ENCODE measurements at regions not wholly inside any gene's neighbourhood (a gene's known extent, or its start where the extent isn't known, plus 50 kb on each side); places are given as distances from the start of the nearest gene placed in this dataset.

DNA sequence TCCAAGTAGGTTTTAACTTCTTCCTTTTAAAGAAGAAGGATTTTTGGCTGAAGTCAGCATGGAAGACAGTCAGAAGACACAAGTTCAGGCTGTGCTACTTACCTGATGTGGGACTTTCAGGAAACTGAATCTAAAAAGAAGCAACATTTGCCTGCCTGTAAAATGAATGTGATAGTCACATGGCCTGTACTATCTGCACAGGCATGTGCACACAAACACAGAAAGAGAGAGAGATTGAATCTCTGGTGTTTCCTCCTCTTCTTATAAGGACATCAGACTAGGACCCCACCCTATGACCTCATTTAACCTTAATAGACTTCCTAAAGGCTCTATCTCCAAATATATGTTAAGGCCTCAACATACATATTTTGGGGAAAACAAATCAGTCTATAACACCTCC is 542.9 kb downstream of the PLPP3 start:
- Histone ChIP-seq H3K36me3 (replicated peaks in 1 of 2; ENCODE audit: control insufficient read depth in 1 of 2, insufficient read depth in 2 of 2, low read length in 2 of 2) (no peaks in the 10 kb centered on the region), H2AFZ (ENCODE audit: insufficient read depth, low read depth, low read length, poor library complexity, severe bottlenecking) (no peak overlapping the region), H3K9me3 (replicated peaks in 1 of 2; ENCODE audit: control insufficient read depth in 1 of 2, insufficient read depth in 1 of 2, low read length in 2 of 2) (no peaks in the 10 kb centered on the region), H4K20me1 (ENCODE audit: insufficient read depth, low read length) (no peaks in the 10 kb centered on the region), H3K9ac (ENCODE audit: insufficient read depth, low read length, poor library complexity, severe bottlenecking) (no peak overlapping the region), H3K4me3 (replicated peaks in 1 of 3; ENCODE audit: low read depth in 2 of 3, low read length in 3 of 3) (no peak overlapping the region), H3K79me2 (ENCODE audit: insufficient read depth, low read length) (no peaks in the 10 kb centered on the region), H3K4me1 (ENCODE audit: control insufficient read depth in 1 of 2, insufficient read depth in 2 of 2, low read length in 2 of 2) (no peaks in the 10 kb centered on the region), H3K4me2 (replicated peaks; ENCODE audit: extremely low read depth, low read length, poor library complexity, severe bottlenecking) (no peak overlapping the region), H3K27ac (ENCODE audit: low read depth in 1 of 2, low read length in 2 of 2) (no peak overlapping the region), H3K27me3 (ENCODE audit: control insufficient read depth in 2 of 2, insufficient read depth in 2 of 2, low read length in 2 of 2) (no peaks in the 10 kb centered on the region)
- Mint-ChIP-seq H3K27ac (no peak overlapping the region), H3K36me3 (no peaks in the 10 kb centered on the region), H3K4me3 (no peak overlapping the region), H3K9me3 (peaks cover 0 to 9% (median 4%) of the 10 kb centered on the region in 7 donors), H3K27me3 (ENCODE audit: low read depth in 3 of 3) (peaks cover 0 to 4% (median 2%) of the 10 kb centered on the region in 3 donors), H3K4me1 (no peaks in the 10 kb centered on the region)
- TF ChIP-seq, protein P1, sequence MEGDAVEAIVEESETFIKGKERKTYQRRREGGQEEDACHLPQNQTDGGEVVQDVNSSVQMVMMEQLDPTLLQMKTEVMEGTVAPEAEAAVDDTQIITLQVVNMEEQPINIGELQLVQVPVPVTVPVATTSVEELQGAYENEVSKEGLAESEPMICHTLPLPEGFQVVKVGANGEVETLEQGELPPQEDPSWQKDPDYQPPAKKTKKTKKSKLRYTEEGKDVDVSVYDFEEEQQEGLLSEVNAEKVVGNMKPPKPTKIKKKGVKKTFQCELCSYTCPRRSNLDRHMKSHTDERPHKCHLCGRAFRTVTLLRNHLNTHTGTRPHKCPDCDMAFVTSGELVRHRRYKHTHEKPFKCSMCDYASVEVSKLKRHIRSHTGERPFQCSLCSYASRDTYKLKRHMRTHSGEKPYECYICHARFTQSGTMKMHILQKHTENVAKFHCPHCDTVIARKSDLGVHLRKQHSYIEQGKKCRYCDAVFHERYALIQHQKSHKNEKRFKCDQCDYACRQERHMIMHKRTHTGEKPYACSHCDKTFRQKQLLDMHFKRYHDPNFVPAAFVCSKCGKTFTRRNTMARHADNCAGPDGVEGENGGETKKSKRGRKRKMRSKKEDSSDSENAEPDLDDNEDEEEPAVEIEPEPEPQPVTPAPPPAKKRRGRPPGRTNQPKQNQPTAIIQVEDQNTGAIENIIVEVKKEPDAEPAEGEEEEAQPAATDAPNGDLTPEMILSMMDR (IDR thresholded peaks at IDR 0.05) = no peak
- no peak for DNase-seq
- intact Hi-C loops (cut with micrococcal nuclease) = no loop called here

DNA sequence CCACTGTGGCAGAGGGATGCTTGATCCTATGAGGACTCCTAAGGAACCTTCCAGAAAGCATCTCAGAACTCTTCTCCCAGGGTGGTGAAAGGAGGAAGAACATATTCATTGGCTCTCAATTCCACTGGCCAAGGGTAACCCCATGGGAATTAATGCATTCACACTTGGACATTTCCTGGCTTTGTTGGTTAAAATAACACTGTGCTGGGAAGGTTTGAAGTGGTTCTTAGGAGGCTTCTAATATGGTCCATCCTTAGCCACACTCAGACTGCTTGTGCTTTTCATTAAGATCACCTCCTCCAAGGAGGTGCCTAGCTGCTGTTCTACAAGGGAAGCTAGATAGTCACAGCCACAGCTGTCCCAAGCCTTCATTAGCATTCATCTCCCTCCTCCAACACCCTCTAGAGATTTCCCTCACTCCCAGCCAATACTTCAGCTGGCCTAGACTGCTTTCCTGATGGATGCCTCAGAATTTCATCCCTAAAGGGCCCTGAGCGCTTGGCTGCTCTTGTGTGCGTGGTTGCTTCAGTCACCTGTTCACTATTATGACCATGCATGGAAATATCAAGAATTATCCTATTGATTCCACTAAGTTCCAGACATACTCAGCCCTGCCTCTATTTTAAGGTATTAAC is 544.4 kb downstream of the PLPP3 start:
- H3K27me3 Mint-ChIP-seq (ENCODE audit: low read depth in 3 of 3) = peaks cover 0 to 4% (median 2%) of the 10 kb centered on the region in 3 donors
- Histone ChIP-seq H3K4me1 (ENCODE audit: control insufficient read depth in 1 of 2, insufficient read depth in 2 of 2, low read length in 2 of 2) (no peaks in the 10 kb centered on the region), H3K4me3 (replicated peaks in 1 of 3; ENCODE audit: low read depth in 2 of 3, low read length in 3 of 3) (no peak overlapping the region), H2AFZ (ENCODE audit: insufficient read depth, low read depth, low read length, poor library complexity, severe bottlenecking) (no peak overlapping the region), H4K20me1 (ENCODE audit: insufficient read depth, low read length) (no peaks in the 10 kb centered on the region), H3K4me2 (replicated peaks; ENCODE audit: extremely low read depth, low read length, poor library complexity, severe bottlenecking) (no peak overlapping the region), H3K9ac (ENCODE audit: insufficient read depth, low read length, poor library complexity, severe bottlenecking) (no peak overlapping the region), H3K36me3 (replicated peaks in 1 of 2; ENCODE audit: control insufficient read depth in 1 of 2, insufficient read depth in 2 of 2, low read length in 2 of 2) (no peaks in the 10 kb centered on the region), H3K27ac (ENCODE audit: low read depth in 1 of 2, low read length in 2 of 2) (no peak overlapping the region), H3K27me3 (ENCODE audit: control insufficient read depth in 2 of 2, insufficient read depth in 2 of 2, low read length in 2 of 2) (no peaks in the 10 kb centered on the region), H3K9me3 (replicated peaks in 1 of 2; ENCODE audit: control insufficient read depth in 1 of 2, insufficient read depth in 1 of 2, low read length in 2 of 2) (no peaks in the 10 kb centered on the region), H3K79me2 (ENCODE audit: insufficient read depth, low read length) (no peaks in the 10 kb centered on the region)
- DNase-seq = no peak
- no peaks in the 10 kb centered on the region for H3K36me3 Mint-ChIP-seq
- TF ChIP-seq, protein P1 (IDR thresholded peaks at IDR 0.05) = no peak
- intact Hi-C loops (cut with micrococcal nuclease) = no loop called here
- H3K27ac Mint-ChIP-seq = no peak overlapping the region
- WGBS (ENCODE audit: insufficient coverage) = 96% methylated on average over 2 of the region's 2 CpGs
- H3K4me1 Mint-ChIP-seq = no peaks in the 10 kb centered on the region
- no peak overlapping the region for H3K4me3 Mint-ChIP-seq
- H3K9me3 Mint-ChIP-seq = peaks cover 0 to 6% (median 4%) of the 10 kb centered on the region in 7 donors

Data from CD14-positive monocyte (primary cell).